ENCODE measurements at regions not wholly inside any gene's neighbourhood (a gene's known extent, or its start where the extent isn't known, plus 50 kb on each side); places are given as distances from the start of the nearest gene placed in this dataset.

- TF ChIP-seq, protein P1, sequence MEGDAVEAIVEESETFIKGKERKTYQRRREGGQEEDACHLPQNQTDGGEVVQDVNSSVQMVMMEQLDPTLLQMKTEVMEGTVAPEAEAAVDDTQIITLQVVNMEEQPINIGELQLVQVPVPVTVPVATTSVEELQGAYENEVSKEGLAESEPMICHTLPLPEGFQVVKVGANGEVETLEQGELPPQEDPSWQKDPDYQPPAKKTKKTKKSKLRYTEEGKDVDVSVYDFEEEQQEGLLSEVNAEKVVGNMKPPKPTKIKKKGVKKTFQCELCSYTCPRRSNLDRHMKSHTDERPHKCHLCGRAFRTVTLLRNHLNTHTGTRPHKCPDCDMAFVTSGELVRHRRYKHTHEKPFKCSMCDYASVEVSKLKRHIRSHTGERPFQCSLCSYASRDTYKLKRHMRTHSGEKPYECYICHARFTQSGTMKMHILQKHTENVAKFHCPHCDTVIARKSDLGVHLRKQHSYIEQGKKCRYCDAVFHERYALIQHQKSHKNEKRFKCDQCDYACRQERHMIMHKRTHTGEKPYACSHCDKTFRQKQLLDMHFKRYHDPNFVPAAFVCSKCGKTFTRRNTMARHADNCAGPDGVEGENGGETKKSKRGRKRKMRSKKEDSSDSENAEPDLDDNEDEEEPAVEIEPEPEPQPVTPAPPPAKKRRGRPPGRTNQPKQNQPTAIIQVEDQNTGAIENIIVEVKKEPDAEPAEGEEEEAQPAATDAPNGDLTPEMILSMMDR (IDR thresholded peaks at IDR 0.05) = no peak
- TF ChIP-seq POLR2A (IDR thresholded peaks at IDR 0.05) = no peak
Observed at GRCh38 chr13:97844151-97844550, 109.3 kb upstream of the IPO5 start.

Data from vagina (tissue), 2 donors.